Liver (tissue), 3 donors: ENCODE measurements at regions not wholly inside any gene's neighbourhood (a gene's known extent, or its start where the extent isn't known, plus 50 kb on each side); places are given as distances from the start of the nearest gene placed in this dataset.

Experiments used
- GABPA ChIP-seq, 2 donors: IDR thresholded peaks in 1 of 2; conservative IDR thresholded peaks in 1 of 2; 2 replicates each; pipeline ENCODE4 v1.6.1; 2016; ENCODE audit warnings: antibody characterized with exemption in 2 of 2, mild to moderate bottlenecking in 1 of 2, moderate library complexity in 1 of 2
- NR2F2 ChIP-seq: IDR thresholded peaks from 2 replicates; pipeline ENCODE4 v1.6.1; 2016; ENCODE audit warnings: antibody characterized with exemption
- RAD21 ChIP-seq, 2 donors: IDR thresholded peaks; 2 replicates each; pipeline ENCODE4 v1.6.1; 2016; ENCODE audit warnings: antibody characterized with exemption in 2 of 2, mild to moderate bottlenecking in 2 of 2
- SP1 ChIP-seq: IDR thresholded peaks from 2 replicates; pipeline ENCODE4 v1.6.1; 2018; ENCODE audit warnings: antibody characterized with exemption, mild to moderate bottlenecking
- TAF1 ChIP-seq: conservative IDR thresholded peaks from 2 replicates; pipeline ENCODE4 v1.6.1; 2016; ENCODE audit warnings: antibody characterized with exemption, mild to moderate bottlenecking
- YY1 ChIP-seq: IDR thresholded peaks from 2 replicates; pipeline ENCODE4 v1.6.1; 2016; ENCODE audit warnings: antibody characterized with exemption, mild to moderate bottlenecking
- TF ChIP-seq, protein P1 (sequence below): IDR thresholded peaks from 2 replicates; pipeline ENCODE4 v1.6.1; 2016; ENCODE audit warnings: antibody characterized with exemption, mild to moderate bottlenecking
- TF ChIP-seq, protein P2 (sequence below): fragments of 150-350 bp; IDR thresholded peaks from 2 replicates; pipeline ENCODE4 v1.5.1; 2017; ENCODE audit warnings: improper control_type of control experiment, low read depth, low read length; ENCODE audit not compliant: missing input control
- TF ChIP-seq, protein P3 (sequence below): IDR thresholded peaks from 2 replicates; pipeline ENCODE4 v1.6.1; 2016; ENCODE audit warnings: antibody characterized with exemption
- donor health status: healthy.
- donor health status: healthy.

DNA sequence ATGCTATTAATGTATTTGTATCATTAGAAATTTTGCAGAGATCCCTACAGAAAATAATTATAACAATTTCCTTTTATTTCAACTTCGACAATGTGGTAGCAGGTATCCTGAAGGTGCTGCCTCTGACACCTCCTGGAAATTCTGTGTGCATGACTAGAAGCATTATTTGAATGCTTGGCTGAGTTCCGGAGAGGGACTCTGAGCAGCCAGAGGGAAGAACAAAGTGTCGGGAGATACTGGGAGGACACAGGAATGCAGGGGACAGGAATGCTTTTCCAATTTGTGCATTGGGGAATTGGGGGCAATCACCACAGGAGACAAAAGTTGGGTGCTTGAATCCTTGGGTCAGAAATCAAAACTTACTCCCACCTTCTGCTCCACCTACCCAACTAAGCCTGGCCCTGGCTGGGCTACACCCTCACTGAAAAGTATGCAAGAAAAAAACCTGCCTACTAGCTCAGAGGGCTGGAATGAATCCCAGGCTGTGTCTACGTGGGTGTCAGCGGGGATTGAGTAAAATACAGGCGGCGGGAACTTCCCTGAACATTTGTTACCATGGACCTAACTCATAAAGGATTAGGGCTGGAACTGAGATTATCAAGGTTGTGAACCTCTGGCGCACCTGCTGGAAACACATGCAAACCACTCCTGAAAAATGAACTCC lies 299.3 kb downstream of the SOX11 start:
- TF ChIP-seq, protein P1, sequence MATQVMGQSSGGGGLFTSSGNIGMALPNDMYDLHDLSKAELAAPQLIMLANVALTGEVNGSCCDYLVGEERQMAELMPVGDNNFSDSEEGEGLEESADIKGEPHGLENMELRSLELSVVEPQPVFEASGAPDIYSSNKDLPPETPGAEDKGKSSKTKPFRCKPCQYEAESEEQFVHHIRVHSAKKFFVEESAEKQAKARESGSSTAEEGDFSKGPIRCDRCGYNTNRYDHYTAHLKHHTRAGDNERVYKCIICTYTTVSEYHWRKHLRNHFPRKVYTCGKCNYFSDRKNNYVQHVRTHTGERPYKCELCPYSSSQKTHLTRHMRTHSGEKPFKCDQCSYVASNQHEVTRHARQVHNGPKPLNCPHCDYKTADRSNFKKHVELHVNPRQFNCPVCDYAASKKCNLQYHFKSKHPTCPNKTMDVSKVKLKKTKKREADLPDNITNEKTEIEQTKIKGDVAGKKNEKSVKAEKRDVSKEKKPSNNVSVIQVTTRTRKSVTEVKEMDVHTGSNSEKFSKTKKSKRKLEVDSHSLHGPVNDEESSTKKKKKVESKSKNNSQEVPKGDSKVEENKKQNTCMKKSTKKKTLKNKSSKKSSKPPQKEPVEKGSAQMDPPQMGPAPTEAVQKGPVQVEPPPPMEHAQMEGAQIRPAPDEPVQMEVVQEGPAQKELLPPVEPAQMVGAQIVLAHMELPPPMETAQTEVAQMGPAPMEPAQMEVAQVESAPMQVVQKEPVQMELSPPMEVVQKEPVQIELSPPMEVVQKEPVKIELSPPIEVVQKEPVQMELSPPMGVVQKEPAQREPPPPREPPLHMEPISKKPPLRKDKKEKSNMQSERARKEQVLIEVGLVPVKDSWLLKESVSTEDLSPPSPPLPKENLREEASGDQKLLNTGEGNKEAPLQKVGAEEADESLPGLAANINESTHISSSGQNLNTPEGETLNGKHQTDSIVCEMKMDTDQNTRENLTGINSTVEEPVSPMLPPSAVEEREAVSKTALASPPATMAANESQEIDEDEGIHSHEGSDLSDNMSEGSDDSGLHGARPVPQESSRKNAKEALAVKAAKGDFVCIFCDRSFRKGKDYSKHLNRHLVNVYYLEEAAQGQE, result no peak
- TF ChIP-seq, protein P2, sequence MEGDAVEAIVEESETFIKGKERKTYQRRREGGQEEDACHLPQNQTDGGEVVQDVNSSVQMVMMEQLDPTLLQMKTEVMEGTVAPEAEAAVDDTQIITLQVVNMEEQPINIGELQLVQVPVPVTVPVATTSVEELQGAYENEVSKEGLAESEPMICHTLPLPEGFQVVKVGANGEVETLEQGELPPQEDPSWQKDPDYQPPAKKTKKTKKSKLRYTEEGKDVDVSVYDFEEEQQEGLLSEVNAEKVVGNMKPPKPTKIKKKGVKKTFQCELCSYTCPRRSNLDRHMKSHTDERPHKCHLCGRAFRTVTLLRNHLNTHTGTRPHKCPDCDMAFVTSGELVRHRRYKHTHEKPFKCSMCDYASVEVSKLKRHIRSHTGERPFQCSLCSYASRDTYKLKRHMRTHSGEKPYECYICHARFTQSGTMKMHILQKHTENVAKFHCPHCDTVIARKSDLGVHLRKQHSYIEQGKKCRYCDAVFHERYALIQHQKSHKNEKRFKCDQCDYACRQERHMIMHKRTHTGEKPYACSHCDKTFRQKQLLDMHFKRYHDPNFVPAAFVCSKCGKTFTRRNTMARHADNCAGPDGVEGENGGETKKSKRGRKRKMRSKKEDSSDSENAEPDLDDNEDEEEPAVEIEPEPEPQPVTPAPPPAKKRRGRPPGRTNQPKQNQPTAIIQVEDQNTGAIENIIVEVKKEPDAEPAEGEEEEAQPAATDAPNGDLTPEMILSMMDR, result no peak
- TF ChIP-seq NR2F2 (no peak), YY1 (no peak), GABPA (IDR thresholded peaks at IDR 0.05 in 1 of 2, conservative IDR thresholded peaks at IDR 0.05 in 1 of 2) (no peak), SP1 (no peak), RAD21 (IDR thresholded peaks at IDR 0.05) (no peak), TAF1 (no peak)
- TF ChIP-seq, protein P3, sequence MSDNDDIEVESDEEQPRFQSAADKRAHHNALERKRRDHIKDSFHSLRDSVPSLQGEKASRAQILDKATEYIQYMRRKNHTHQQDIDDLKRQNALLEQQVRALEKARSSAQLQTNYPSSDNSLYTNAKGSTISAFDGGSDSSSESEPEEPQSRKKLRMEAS, result no peak
